T-helper 1 cell (primary cell): ENCODE measurements at regions not wholly inside any gene's neighbourhood (a gene's known extent, or its start where the extent isn't known, plus 50 kb on each side); places are given as distances from the start of the nearest gene placed in this dataset.
A peak's percentile ranks its signal among the peaks of the same experiment; 100 is the strongest.

Experiments used
- DNase-seq, 5 donors: peaks; one replicate each; pipeline ENCODE4 v3.0.0-alpha.2; 2012 to 2020

GRCh38 chr6:167049275-167049674, 50.1 kb downstream of the CEP43 start:
- DNase-seq: no peak

- DNase-seq: no peak
Measured at GRCh38 chr6:167050903-167051302, 51.7 kb downstream of the CEP43 start.

GRCh38 chr6:167053895-167054530, 54.8 kb downstream of the CEP43 start:
- DNase-seq: no peak

- DNase-seq: no peak
Measured at GRCh38 chr6:167054987-167055386, 55.8 kb downstream of the CEP43 start.

GRCh38 chr6:167056370-167056769, 57.2 kb downstream of the CEP43 start:
- peak in 2 of 5 donors; percentile 11 to 34 for DNase-seq

GRCh38 chr6:167058261-167058660, 59.1 kb downstream of the CEP43 start:
- DNase-seq: no peak
